GM19240 (cell line): ENCODE measurements at regions not wholly inside any gene's neighbourhood (a gene's known extent, or its start where the extent isn't known, plus 50 kb on each side); places are given as distances from the start of the nearest gene placed in this dataset.
A peak's percentile ranks its signal among the peaks of the same experiment; 100 is the strongest.

ENCODE experiments used
- DNase-seq: peaks from one replicate; pipeline ENCODE4 v3.0.0; 2011; ENCODE audit warnings: low spot score; ENCODE audit not compliant: insufficient read length

- DNase-seq, result no peak
Observed at GRCh38 chr16:9249534-9249933, 158.1 kb downstream of the HAPSTR1 start.

- DNase-seq, result no peak
Observed at GRCh38 chr16:9251026-9251425, 159.6 kb downstream of the HAPSTR1 start.

- no peak for DNase-seq
Observed at GRCh38 chr16:9254863-9255262, 163.4 kb downstream of the HAPSTR1 start.

DNA sequence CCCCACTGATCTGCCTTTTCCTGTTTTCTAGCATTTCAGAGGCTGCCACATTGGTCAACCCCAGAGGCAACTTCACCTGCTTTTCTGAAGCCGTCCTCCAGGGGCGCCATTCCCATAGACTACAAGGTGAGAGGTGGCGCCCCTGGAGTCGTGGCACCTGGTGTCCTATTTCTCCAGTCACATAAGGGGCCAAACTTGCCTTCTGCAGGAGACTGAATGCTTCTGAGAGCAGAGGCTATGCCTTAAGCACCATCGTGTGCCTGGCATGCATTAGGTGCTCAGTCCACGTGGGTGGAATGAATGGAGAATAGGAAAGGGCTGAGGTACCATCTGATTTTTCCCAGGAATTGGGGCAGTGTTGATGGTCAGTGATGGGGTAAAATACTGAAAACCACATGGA lies 164.8 kb downstream of the HAPSTR1 start:
- DNase-seq, result peak; percentile 34

GRCh38 chr16:9257843-9258242 lies 166.4 kb downstream of the HAPSTR1 start:
- no peak for DNase-seq

DNA sequence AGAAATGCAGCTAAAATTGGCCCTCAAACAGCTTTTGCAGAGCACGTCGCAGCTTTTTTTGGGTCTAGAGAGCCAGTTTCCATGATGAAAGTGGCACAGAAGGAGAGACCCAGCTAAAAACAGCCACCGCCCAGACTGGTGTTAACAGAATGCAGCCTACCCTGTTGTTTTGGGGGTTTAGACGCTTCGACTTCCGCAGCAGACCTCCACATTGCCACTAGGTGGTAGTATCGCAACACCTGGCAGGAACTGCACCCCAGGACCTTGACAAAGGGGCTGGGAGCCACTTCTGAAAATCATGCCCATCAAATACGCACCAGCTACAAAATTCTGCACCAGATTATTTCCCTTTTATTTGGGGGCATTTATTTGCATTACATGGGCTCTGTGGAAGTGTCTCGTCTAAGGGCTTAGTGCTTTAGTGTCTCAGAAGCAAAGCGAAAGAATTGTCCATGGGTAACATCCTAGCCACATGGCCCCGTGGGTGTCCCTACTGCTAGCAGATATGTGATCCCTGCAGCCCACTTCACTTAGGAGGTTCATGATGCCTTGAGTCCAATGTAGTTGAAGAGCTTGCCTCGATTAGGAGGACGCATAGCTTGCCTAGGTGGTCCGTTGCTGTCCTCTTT lies 167.1 kb downstream of the HAPSTR1 start:
- DNase-seq, result peak; percentile 33

DNA sequence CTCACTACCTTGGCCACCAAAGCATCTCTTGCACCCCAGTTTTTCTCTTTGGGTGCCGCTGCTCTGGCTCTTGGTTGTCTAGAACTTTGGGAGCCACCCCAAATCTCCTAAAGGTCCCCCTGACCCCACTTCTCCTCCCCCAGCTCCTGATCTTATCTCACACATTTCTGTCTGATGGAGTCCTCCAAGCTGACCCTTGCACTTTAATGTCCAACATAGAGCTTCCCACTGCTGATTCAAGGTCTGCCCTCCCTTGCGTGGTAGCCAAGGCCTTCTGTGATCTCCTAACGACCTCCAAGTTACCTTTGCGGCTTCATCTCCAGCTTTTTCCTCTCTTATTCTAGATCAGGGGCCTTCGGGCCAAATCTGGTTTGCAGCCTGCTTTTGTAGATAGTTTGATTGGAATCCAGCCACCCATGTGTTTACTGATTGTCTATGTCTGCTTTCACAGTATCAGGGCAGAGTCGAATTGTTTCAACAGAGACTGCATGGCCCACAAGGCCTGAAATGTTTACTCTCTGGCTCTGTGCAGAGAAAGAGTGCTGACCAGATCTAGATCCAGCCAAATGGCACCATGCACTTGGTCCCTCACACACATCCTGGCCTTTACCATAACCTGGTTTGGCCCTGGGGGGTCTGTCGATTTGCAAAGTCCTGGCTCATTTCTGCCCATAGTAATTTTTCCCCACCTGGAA lies 168.6 kb downstream of the HAPSTR1 start:
- DNase-seq, result no peak

GRCh38 chr16:9260666-9261065 lies 169.2 kb downstream of the HAPSTR1 start:
- no peak for DNase-seq

DNA sequence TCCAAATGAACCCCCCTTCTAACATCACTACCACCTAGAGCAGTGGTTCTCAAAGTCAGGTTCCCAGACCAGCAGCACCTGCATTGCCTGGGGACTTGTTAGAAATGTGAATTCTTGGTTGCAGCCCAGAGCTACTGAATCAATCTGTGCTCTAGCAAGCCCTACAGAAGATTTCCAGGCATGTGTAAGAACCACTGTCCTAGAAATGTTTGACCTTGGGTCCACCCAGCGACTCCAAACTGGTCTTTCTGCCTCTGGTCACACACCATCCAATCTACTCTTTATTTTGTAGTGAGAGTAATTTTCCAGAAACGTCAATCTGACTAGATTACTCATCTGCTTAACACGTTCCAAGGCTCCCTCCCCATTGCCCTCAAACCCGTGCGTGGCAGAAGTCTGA lies 169.9 kb downstream of the HAPSTR1 start:
- no peak for DNase-seq

DNA sequence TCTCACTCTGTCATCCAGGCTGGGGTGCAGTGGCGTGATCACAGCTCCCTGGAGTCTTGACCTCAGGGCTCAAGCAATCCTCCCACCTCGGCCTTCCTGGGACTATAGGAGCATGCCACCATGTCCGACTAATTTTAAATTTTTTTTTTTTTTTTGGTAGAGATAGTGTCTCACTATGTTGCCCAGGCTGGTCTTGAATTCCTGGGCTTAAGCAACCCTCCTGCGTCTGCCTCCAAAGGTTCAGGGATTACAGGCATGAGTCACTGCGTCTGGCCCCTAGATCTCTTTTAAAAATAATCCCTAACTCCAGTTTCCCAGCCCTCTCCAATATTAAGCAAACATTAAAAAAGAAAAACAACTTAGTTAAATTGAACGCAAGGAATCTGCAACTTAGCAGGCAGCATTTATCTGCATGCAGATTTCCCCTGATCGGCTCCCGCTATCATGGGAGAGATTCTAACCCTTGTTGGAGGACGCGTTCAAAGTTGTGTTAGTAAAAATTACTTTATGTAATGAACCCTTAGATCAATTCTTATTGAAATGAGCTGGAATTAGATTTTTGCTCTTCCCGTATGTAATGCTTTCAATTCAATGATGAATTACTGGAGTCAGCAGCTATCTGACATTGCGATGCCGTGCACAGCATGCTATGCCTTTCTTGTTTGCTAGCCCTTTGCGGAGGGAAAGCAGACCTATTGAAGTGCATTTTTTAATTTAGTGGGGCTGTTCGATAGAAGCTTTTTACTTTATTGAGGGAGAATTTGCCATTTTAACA lies 171.7 kb downstream of the HAPSTR1 start:
- no peak for DNase-seq

DNA sequence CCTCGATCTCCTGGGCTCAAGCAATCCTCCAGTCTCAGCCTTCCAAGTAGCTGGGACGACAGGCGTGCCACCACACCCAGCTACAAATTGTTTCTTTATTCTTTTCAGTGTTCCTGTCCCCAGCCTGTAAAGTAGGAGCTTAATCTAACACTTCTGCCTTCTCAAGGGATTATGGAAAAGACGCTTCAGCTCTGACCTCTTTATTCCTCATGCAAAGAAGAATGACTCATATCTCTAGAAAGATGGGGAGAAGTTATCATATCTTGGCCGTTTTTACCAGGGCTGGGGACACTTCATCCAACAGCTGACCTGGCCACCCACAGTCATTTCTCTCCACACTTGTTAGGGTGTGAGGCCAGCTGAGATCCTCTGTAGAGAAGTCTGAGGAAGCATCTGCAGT lies 172.6 kb downstream of the HAPSTR1 start:
- DNase-seq, result no peak

DNA sequence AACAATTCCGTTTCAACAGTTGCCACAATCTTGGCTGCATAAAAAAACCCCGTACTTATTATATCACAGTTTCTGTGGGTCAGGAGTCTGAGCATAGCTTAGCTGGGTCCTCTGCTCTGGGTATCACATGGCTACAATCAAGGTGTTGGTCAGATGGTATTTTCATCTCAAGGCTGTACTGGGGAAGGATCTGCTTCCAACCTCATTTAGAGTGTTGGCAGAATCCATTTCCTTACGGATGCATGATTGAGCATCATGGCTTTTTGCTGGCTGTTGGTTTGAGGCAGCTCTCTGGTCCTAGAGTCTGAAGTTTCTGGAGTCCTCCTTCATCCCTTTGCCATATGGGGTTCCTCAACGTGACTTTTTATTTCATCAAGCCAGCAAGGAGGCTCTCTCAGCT lies 177.0 kb downstream of the HAPSTR1 start:
- DNase-seq, result no peak

DNA sequence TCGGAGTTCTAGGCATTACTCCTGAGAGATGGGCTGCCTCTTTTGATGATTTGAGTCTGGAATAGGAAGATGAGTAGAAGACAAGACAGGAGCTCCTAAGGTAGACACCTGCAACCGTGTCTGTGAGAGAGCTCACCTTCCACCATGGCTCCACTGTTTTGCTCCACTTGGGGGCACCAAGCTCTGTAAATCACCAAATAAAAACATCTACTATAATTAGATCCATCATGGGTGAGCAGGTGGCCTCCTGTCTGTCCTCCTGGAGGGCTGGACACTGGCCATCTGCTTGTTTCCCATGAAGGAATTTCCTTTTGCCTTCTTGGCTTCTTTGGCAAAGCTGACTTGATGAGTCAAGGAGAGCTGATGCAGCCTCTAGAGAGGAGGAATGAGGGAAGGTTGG lies 179.0 kb downstream of the HAPSTR1 start:
- DNase-seq, result no peak

- no peak for DNase-seq
Observed at GRCh38 chr16:9270941-9271340, 179.5 kb downstream of the HAPSTR1 start.

- DNase-seq, result no peak
Observed at GRCh38 chr16:9271841-9272240, 180.4 kb downstream of the HAPSTR1 start.

DNA sequence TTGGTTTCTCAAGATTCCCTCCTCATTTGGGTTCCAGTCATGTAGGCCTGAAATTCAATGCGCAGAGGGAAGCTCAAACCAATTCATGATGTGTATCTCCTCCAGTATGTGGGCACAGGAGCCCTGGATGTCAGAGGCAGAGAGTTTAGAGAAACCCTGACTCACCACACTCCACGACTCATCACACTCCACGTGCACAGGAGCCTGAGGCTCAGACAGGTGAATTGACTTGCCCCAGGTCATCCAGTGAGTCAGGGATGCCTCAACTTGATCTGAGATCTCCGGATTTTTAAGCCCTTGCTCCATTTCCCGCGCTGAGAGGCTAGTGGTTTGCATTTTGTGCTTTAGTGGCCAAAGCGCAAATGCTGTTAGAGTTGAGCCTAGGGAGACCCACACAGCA lies 183.9 kb downstream of the HAPSTR1 start:
- no peak for DNase-seq

GRCh38 chr16:9275816-9276354 lies 184.4 kb downstream of the HAPSTR1 start:
- DNase-seq, result no peak

DNA sequence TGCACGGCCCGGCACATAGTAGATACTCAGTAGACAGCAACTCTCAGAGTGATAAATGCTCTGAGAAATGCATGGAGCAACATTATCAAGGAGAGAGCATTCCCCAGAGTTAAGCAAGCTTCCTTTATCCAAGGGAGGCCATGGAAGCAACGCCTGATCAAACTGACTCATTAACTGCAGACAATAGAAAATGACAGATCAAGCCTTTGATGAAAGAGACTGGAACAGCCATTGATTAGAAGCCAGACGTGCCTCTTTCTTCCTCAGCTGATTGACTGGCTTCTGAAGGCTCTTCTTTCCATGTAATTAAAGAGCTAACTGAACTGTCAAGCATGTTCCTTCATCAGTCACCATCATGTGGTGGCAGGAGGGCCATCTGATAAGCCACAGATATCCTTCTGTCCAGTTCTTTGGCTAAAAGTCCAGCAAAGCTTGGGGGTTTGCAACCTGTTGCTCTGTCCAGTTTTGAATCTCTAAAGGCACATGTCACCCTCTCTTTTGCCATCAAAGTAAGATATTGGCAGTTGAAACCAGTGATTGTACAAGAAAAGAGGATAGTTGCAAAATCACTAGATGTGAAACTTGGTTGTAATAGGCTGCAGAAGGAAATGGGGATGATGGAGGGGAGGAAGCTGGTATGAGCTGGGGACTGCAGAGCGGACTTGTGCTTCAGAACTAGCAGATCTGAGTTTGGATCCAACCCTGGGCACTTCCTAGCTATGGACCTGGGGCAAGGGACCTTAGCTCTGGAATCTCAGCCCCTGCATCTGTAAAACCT lies 188.0 kb downstream of the HAPSTR1 start:
- DNase-seq, result no peak

GRCh38 chr16:9280069-9280466 lies 188.6 kb downstream of the HAPSTR1 start:
- DNase-seq, result no peak

DNA sequence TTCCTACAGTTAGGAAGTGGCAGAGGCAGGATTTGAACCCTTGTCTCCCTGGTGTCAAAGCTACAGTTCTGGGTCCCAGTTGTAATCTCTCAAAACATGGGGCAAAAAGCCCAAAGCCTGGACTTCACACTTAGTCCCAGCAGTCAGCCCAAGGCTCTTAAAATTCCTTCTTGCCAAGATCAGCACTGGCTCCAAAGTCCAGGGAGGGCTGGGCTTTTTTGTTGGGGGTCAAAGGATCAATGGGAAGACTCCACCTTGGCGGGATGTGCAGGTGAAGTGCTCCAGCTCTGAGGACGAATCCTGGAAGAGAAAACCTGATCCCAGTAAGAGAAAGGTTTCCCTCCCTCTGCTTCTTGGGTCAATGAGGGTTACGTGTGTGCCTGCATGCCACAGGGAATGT lies 195.5 kb downstream of the HAPSTR1 start:
- DNase-seq, result no peak

DNA sequence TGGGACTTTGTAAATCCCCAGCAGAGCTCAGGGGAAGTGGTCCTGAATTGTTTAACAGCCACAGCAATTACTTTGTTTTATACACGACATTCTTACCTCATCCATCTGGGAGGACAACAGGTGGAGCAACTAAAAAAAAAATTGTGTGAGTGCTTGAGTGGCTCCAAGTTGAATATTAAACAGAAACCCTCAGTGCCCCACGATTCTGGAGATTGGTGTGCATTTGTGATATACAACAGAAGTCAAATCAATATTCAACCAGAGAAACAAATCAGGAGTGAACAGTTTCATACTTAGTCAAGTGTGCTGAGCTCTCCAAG lies 204.8 kb downstream of the HAPSTR1 start:
- DNase-seq, result no peak
